CD14-positive monocyte (primary cell): ENCODE measurements at regions not wholly inside any gene's neighbourhood (a gene's known extent, or its start where the extent isn't known, plus 50 kb on each side); places are given as distances from the start of the nearest gene placed in this dataset.

Source experiments
- DNase-seq, 3 donors: peaks; one replicate each; pipeline ENCODE4 v3.0.0-alpha.2; 2011 to 2022
- H2AFZ ChIP-seq: 2 replicates; pipeline ENCODE4 v1.6.0; 2012; ENCODE audit warnings: mild to moderate bottlenecking, low read depth, low read length, inconsistent platforms; ENCODE audit not compliant: insufficient read depth, poor library complexity, severe bottlenecking
- H3K27ac ChIP-seq, 2 donors: 1 replicate in 1 of 2; 2 replicates in 1 of 2; pipeline ENCODE4 v1.5.1; 2012 to 2013; ENCODE audit warnings: low read length in 2 of 2, control low read depth in 1 of 2, inconsistent platforms in 1 of 2, low read depth in 1 of 2, mild to moderate bottlenecking in 1 of 2
- H3K27me3 ChIP-seq, 2 donors: one replicate each; pipeline versions ENCODE4 v1.6.0 to v1.6.1; 2011 to 2013; ENCODE audit warnings: low read length in 2 of 2; ENCODE audit not compliant: control insufficient read depth in 2 of 2, insufficient read depth in 2 of 2
- H3K36me3 ChIP-seq, 2 donors: replicated peaks in 1 of 2; 1 replicate in 1 of 2; 2 replicates in 1 of 2; pipeline versions ENCODE4 v1.5.1 to v1.6.1; 2012 to 2013; ENCODE audit warnings: low read length in 2 of 2, control low read depth in 1 of 2, inconsistent platforms in 1 of 2, mild to moderate bottlenecking in 1 of 2; ENCODE audit not compliant: insufficient read depth in 2 of 2, control insufficient read depth in 1 of 2
- H3K4me1 ChIP-seq, 2 donors: 1 replicate in 1 of 2; 2 replicates in 1 of 2; pipeline versions ENCODE4 v1.5.1 to v1.6.1; 2012 to 2013; ENCODE audit warnings: low read length in 2 of 2, control low read depth in 1 of 2, inconsistent platforms in 1 of 2, mild to moderate bottlenecking in 1 of 2, moderate library complexity in 1 of 2; ENCODE audit not compliant: insufficient read depth in 2 of 2, control insufficient read depth in 1 of 2
- H3K4me2 ChIP-seq: replicated peaks from 2 replicates; pipeline ENCODE3; 2012; ENCODE audit warnings: low read length, moderate library complexity, mild to moderate bottlenecking; ENCODE audit not compliant: poor library complexity, severe bottlenecking; ENCODE audit errors: extremely low read depth
- H3K4me3 ChIP-seq, 3 experiments: fragments of 200-600 bp in 1 of 3; sonication (generic) in 1 of 3; replicated peaks in 1 of 3; 1 replicate in 2 of 3; 2 replicates in 1 of 3; pipeline ENCODE4 v1.5.1; 2011 to 2013; ENCODE audit warnings: low read length in 3 of 3, mild to moderate bottlenecking in 3 of 3, control low read depth in 2 of 3, low read depth in 2 of 3, inconsistent platforms in 1 of 3, moderate library complexity in 1 of 3
- H3K79me2 ChIP-seq: 2 replicates; pipeline ENCODE4 v1.6.0; 2012; ENCODE audit warnings: mild to moderate bottlenecking, control low read depth, inconsistent platforms, low read length, moderate library complexity; ENCODE audit not compliant: insufficient read depth
- H3K9ac ChIP-seq: 2 replicates; pipeline ENCODE4 v1.6.0; 2017; ENCODE audit warnings: low read length, mild to moderate bottlenecking; ENCODE audit not compliant: insufficient read depth, poor library complexity, severe bottlenecking
- H3K9me3 ChIP-seq, 2 donors: replicated peaks in 1 of 2; 1 replicate in 1 of 2; 2 replicates in 1 of 2; pipeline versions ENCODE4 v1.5.1 to v1.6.1; 2012 to 2013; ENCODE audit warnings: low read length in 2 of 2, control low read depth in 1 of 2; ENCODE audit not compliant: control insufficient read depth in 1 of 2, insufficient read depth in 1 of 2
- H4K20me1 ChIP-seq: 2 replicates; pipeline ENCODE4 v1.6.0; 2012; ENCODE audit warnings: mild to moderate bottlenecking, low read length, control low read depth, moderate library complexity; ENCODE audit not compliant: insufficient read depth
- H3K27ac Mint-ChIP-seq, 7 donors: one replicate each; pipeline ENCODE4 v1.8.0; 2020; ENCODE audit warnings: mild to moderate bottlenecking in 7 of 7, mixed read lengths in 7 of 7, moderate library complexity in 6 of 7, inconsistent platforms in 2 of 7
- H3K27me3 Mint-ChIP-seq, 3 donors: one replicate each; pipeline ENCODE4 v1.8.0; 2021 to 2022; ENCODE audit warnings: low read depth in 3 of 3, mild to moderate bottlenecking in 3 of 3, mixed read lengths in 3 of 3, moderate library complexity in 3 of 3, inconsistent platforms in 1 of 3
- H3K36me3 Mint-ChIP-seq, 2 donors: one replicate each; pipeline ENCODE4 v1.8.0; 2020; ENCODE audit warnings: mixed read lengths in 2 of 2, inconsistent platforms in 1 of 2, mild to moderate bottlenecking in 1 of 2
- H3K4me1 Mint-ChIP-seq: one replicate; pipeline ENCODE4 v1.8.0; 2020; ENCODE audit warnings: mild to moderate bottlenecking, mixed read lengths
- H3K4me3 Mint-ChIP-seq, 2 donors: one replicate each; pipeline ENCODE4 v1.8.0; 2020; ENCODE audit warnings: mild to moderate bottlenecking in 2 of 2, mixed read lengths in 2 of 2, moderate library complexity in 1 of 2
- H3K9me3 Mint-ChIP-seq, 7 donors: one replicate each; pipeline ENCODE4 v1.8.0; 2020 to 2022; ENCODE audit warnings: mixed read lengths in 7 of 7, mild to moderate bottlenecking in 6 of 7, moderate library complexity in 6 of 7, inconsistent platforms in 2 of 7
- CTCF ChIP-seq: fragments of 200-600 bp; IDR thresholded peaks from one replicate; pipeline ENCODE4 v1.8.0; 2022; ENCODE audit warnings: antibody characterized with exemption, mild to moderate bottlenecking
- WGBS: methylation state at CpG from one replicate; pipeline ENCODE4 v1.1.5; 2013; ENCODE audit warnings: missing lambda C conversion rate; ENCODE audit not compliant: insufficient coverage; 5-methylcytosine and 5-hydroxymethylcytosine counted together
- intact Hi-C, 2 donors: fragments of 100-400 bp; cut with micrococcal nuclease; formaldehyde crosslinking; loops; one replicate each; pipeline versions ENCODE4 v1.15.0 to v1.15.1; 2023

GRCh38 chr1:94686882-94687281 lies 133.3 kb upstream of the SLC44A3 start:
- no peak overlapping the region for H3K9ac ChIP-seq
- H3K27me3 ChIP-seq, result no peaks in the 10 kb centered on the region
- no peaks in the 10 kb centered on the region for H3K36me3 ChIP-seq
- no peak for DNase-seq
- Mint-ChIP-seq H3K27me3 (peaks cover 2 to 7% (median 5%) of the 10 kb centered on the region in 3 donors), H3K36me3 (no peaks in the 10 kb centered on the region), H3K4me3 (no peak overlapping the region), H3K27ac (no peak overlapping the region), H3K9me3 (peaks cover 8 to 14% (median 10%) of the 10 kb centered on the region in 7 donors), H3K4me1 (peaks cover 11% of the 10 kb centered on the region)
- H3K27ac ChIP-seq, result no peak overlapping the region
- no peak overlapping the region for H2AFZ ChIP-seq
- H3K79me2 ChIP-seq, result no peaks in the 10 kb centered on the region
- H4K20me1 ChIP-seq, result no peaks in the 10 kb centered on the region
- H3K9me3 ChIP-seq, result peaks cover 0 to 10% of the 10 kb centered on the region in 2 donors
- peaks cover 0 to 7% of the 10 kb centered on the region in 2 donors for H3K4me1 ChIP-seq
- WGBS, result 100% methylated on average over 3 of the region's 4 CpGs
- no peak overlapping the region for H3K4me3 ChIP-seq
- no peak overlapping the region for H3K4me2 ChIP-seq
- TF ChIP-seq CTCF, result no peak
- intact Hi-C loops, result no loop called here

- Histone ChIP-seq H3K4me1 (peaks cover 0 to 5% of the 10 kb centered on the region in 2 donors), H2AFZ (no peak overlapping the region), H3K4me2 (no peak overlapping the region), H3K27me3 (no peaks in the 10 kb centered on the region), H3K36me3 (no peaks in the 10 kb centered on the region), H4K20me1 (no peaks in the 10 kb centered on the region), H3K4me3 (no peak overlapping the region), H3K9ac (no peak overlapping the region), H3K9me3 (peaks cover 0 to 6% of the 10 kb centered on the region in 2 donors), H3K27ac (no peak overlapping the region), H3K79me2 (no peaks in the 10 kb centered on the region)
- Mint-ChIP-seq H3K9me3 (peaks cover 4 to 9% (median 9%) of the 10 kb centered on the region in 7 donors), H3K27me3 (peaks cover 5 to 7% (median 7%) of the 10 kb centered on the region in 3 donors), H3K27ac (no peak overlapping the region), H3K4me1 (peaks cover 9% of the 10 kb centered on the region), H3K36me3 (no peaks in the 10 kb centered on the region), H3K4me3 (no peak overlapping the region)
- WGBS, result 62% methylated on average over 6 of the region's 7 CpGs
- intact Hi-C loops, result no loop called here
- no peak for DNase-seq
- TF ChIP-seq CTCF, result no peak
Observed at GRCh38 chr1:94684690-94685250, 135.4 kb upstream of the SLC44A3 start.
